Endodermal cell (in vitro differentiated cells): ENCODE measurements at regions not wholly inside any gene's neighbourhood (a gene's known extent, or its start where the extent isn't known, plus 50 kb on each side); places are given as distances from the start of the nearest gene placed in this dataset.

ENCODE experiments used
- DNase-seq: peaks from one replicate; pipeline ENCODE4 v3.0.0-alpha.2; 2017
- H3K27ac ChIP-seq: 2 replicates; pipeline ENCODE4 v1.5.1; 2013; ENCODE audit warnings: mild to moderate bottlenecking, low read depth, low read length, moderate library complexity
- H3K27me3 ChIP-seq: 2 replicates; pipeline ENCODE4 v1.6.1; 2013; ENCODE audit warnings: mild to moderate bottlenecking, low read length, moderate library complexity; ENCODE audit not compliant: insufficient read depth, control insufficient read depth, poor library complexity, severe bottlenecking
- H3K36me3 ChIP-seq: 2 replicates; pipeline ENCODE4 v1.7.0; 2013; ENCODE audit warnings: mild to moderate bottlenecking, low read length, moderate library complexity; ENCODE audit not compliant: control insufficient read depth, insufficient read depth
- H3K4me1 ChIP-seq: one replicate; pipeline ENCODE4 v1.7.0; 2013; ENCODE audit warnings: low read length; ENCODE audit not compliant: control insufficient read depth, insufficient read depth
- H3K4me3 ChIP-seq: 2 replicates; pipeline ENCODE4 v1.5.1; 2013; ENCODE audit warnings: mild to moderate bottlenecking, low read length, moderate library complexity
- H3K9ac ChIP-seq: 2 replicates; pipeline ENCODE4 v1.6.1; 2013; ENCODE audit warnings: mild to moderate bottlenecking, low read length, moderate library complexity; ENCODE audit not compliant: poor library complexity, severe bottlenecking; ENCODE audit errors: extremely low read depth
- H3K9me3 ChIP-seq: 2 replicates; pipeline ENCODE4 v1.6.1; 2013; ENCODE audit warnings: mild to moderate bottlenecking, low read length, moderate library complexity; ENCODE audit not compliant: control insufficient read depth
- H3K27ac Mint-ChIP-seq: 2 replicates; pipeline ENCODE4 v1.8.0; 2020; ENCODE audit warnings: mixed read lengths
- H3K27me3 Mint-ChIP-seq: 2 replicates; pipeline ENCODE4 v1.8.0; 2021; ENCODE audit warnings: mild to moderate bottlenecking, mixed read lengths; ENCODE audit not compliant: insufficient read depth
- H3K36me3 Mint-ChIP-seq: 2 replicates; pipeline ENCODE4 v1.8.0; 2020; ENCODE audit warnings: low read depth, mixed read lengths
- H3K4me1 Mint-ChIP-seq: 2 replicates; pipeline ENCODE4 v1.8.0; 2020; ENCODE audit warnings: mixed read lengths
- H3K4me3 Mint-ChIP-seq: 2 replicates; pipeline ENCODE4 v1.8.0; 2020; ENCODE audit warnings: mild to moderate bottlenecking, moderate library complexity, mixed read lengths
- H3K9me3 Mint-ChIP-seq: 2 replicates; pipeline ENCODE4 v1.8.0; 2020; ENCODE audit warnings: mild to moderate bottlenecking, mixed read lengths
- CTCF ChIP-seq: fragments of 200-600 bp; sonication (generic); conservative IDR thresholded peaks from 2 replicates; pipeline ENCODE4 v1.5.0; 2021; ENCODE audit warnings: antibody characterized with exemption, mild to moderate bottlenecking
- WGBS, 2 experiments: methylation state at CpG; one replicate each; pipeline versions ENCODE4 v1.1.5 to v1.1.7; 2013; ENCODE audit warnings: missing lambda C conversion rate in 2 of 2, mixed read lengths in 1 of 2; ENCODE audit not compliant: insufficient coverage in 1 of 2, insufficient read length in 1 of 2; 5-methylcytosine and 5-hydroxymethylcytosine counted together

DNA sequence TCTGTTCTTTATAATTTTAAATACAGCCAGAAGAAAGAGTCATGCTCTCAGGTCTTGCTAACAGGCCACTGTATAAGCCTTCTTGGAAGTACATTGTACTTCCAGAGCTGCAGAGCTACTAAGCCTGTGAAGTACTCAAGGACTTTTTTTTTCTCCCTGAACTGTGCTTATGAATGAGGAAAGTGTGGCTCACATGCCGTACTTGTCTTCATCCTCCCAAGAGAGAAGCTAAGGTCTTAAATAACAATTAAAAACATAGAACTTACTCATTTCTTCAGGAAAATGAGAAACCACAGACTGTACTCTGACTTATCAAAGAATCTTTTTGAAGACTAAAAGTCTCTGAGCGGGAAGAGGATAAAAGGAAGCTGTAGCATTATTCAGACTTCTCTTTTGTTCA lies 218.3 kb downstream of the HTR1B start:
- no peak for DNase-seq
- peaks cover 15% of the 10 kb centered on the region for H3K4me1 Mint-ChIP-seq
- H3K9me3 Mint-ChIP-seq, result no peaks in the 10 kb centered on the region
- no peak overlapping the region for H3K4me3 Mint-ChIP-seq
- H3K36me3 Mint-ChIP-seq, result no peaks in the 10 kb centered on the region
- Histone ChIP-seq H3K36me3 (no peaks in the 10 kb centered on the region), H3K27ac (no peak overlapping the region), H3K4me3 (no peak overlapping the region), H3K27me3 (no peaks in the 10 kb centered on the region), H3K9ac (no peak overlapping the region), H3K9me3 (no peaks in the 10 kb centered on the region), H3K4me1 (no peaks in the 10 kb centered on the region)
- H3K27me3 Mint-ChIP-seq, result no peaks in the 10 kb centered on the region
- WGBS, 2 experiments, result 88 to 100% methylated on average over 2 of the region's 2 CpGs
- no peak overlapping the region for H3K27ac Mint-ChIP-seq
- TF ChIP-seq CTCF, result no peak

GRCh38 chr6:77231438-77232305 lies 231.6 kb downstream of the HTR1B start:
- Mint-ChIP-seq H3K27ac (no peak overlapping the region), H3K4me1 (peaks cover 13% of the 10 kb centered on the region), H3K27me3 (no peaks in the 10 kb centered on the region), H3K4me3 (no peak overlapping the region), H3K36me3 (no peaks in the 10 kb centered on the region), H3K9me3 (no peaks in the 10 kb centered on the region)
- no peak overlapping the region for H3K9ac ChIP-seq
- no peak for DNase-seq
- H3K27ac ChIP-seq, result no peak overlapping the region
- no peak for TF ChIP-seq CTCF
- no peak overlapping the region for H3K4me3 ChIP-seq
- no peaks in the 10 kb centered on the region for H3K9me3 ChIP-seq
- WGBS, 2 experiments, result 91 to 100% methylated on average over 1 of the region's 1 CpG
- no peaks in the 10 kb centered on the region for H3K36me3 ChIP-seq
- no peaks in the 10 kb centered on the region for H3K4me1 ChIP-seq
- H3K27me3 ChIP-seq, result no peaks in the 10 kb centered on the region

- TF ChIP-seq CTCF, result no peak
- Histone ChIP-seq H3K27me3 (no peaks in the 10 kb centered on the region), H3K9me3 (peaks cover under 1% of the 10 kb centered on the region), H3K27ac (no peak overlapping the region), H3K9ac (no peak overlapping the region), H3K4me1 (no peaks in the 10 kb centered on the region), H3K36me3 (no peaks in the 10 kb centered on the region), H3K4me3 (no peak overlapping the region)
- Mint-ChIP-seq H3K36me3 (peaks cover 3% of the 10 kb centered on the region), H3K4me1 (peaks cover 13% of the 10 kb centered on the region), H3K9me3 (peaks cover 3% of the 10 kb centered on the region), H3K27me3 (no peaks in the 10 kb centered on the region), H3K27ac (no peak overlapping the region), H3K4me3 (no peak overlapping the region)
- DNase-seq, result no peak
Observed at GRCh38 chr6:77228279-77228678, 235.0 kb downstream of the HTR1B start.
